ENCODE measurements at regions not wholly inside any gene's neighbourhood (a gene's known extent, or its start where the extent isn't known, plus 50 kb on each side); places are given as distances from the start of the nearest gene placed in this dataset.

DNA sequence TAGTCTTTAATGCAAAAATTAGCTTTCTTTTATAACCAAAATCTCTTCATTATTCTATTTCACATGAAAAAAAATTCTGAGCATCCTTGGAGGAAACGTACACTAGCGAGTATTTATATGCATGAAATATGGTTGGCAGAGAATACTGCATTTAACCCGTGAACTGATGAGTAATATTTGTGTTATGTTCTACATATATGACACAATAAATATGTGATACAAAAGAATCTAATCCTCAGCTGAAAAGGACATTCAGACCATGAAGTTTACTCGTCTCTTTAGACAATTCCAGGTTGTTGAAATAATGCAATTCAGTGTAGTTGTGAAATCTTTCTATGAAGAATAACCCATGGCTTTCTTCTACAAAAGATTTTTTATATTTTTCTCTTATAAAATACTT is 524.8 kb upstream of the MAN1A1 start:
- DNase-seq, result no peak
- Histone ChIP-seq H3K27ac (ENCODE audit: low read depth in 2 of 2, low read length in 1 of 2) (no peak overlapping the region), H3K9me3 (no peaks in the 10 kb centered on the region), H3K27me3 (ENCODE audit: insufficient read depth) (no peaks in the 10 kb centered on the region), H3K4me2 (no peak overlapping the region), H3K4me3 (ENCODE audit: low read depth in 2 of 2, low read length in 1 of 2) (no peak overlapping the region), H3K4me1 (ENCODE audit: control insufficient read depth in 1 of 2, insufficient read depth in 2 of 2, low read depth in 1 of 2, low read length in 1 of 2) (no peaks in the 10 kb centered on the region), H3K9me2 (no peaks in the 10 kb centered on the region), H3K36me3 (replicated peaks in 1 of 2; ENCODE audit: control insufficient read depth in 1 of 2, insufficient read depth in 2 of 2, low read length in 1 of 2) (no peaks in the 10 kb centered on the region), H4K20me1 (ENCODE audit: insufficient read depth) (no peaks in the 10 kb centered on the region), H3K9ac (no peak overlapping the region), H3F3A (replicated peaks; ENCODE audit: insufficient read depth) (no peaks in the 10 kb centered on the region), H3K79me2 (ENCODE audit: insufficient read depth) (no peaks in the 10 kb centered on the region), H2AFZ (ENCODE audit: low read depth) (no peak overlapping the region)
- WGBS (ENCODE audit: low lambda C conversion rate), result 34% methylated on average over 4 of the region's 4 CpGs
- ChIA-PET POLR2A (no interaction called here), CTCF (no interaction called here)
- TF ChIP-seq, protein P1, sequence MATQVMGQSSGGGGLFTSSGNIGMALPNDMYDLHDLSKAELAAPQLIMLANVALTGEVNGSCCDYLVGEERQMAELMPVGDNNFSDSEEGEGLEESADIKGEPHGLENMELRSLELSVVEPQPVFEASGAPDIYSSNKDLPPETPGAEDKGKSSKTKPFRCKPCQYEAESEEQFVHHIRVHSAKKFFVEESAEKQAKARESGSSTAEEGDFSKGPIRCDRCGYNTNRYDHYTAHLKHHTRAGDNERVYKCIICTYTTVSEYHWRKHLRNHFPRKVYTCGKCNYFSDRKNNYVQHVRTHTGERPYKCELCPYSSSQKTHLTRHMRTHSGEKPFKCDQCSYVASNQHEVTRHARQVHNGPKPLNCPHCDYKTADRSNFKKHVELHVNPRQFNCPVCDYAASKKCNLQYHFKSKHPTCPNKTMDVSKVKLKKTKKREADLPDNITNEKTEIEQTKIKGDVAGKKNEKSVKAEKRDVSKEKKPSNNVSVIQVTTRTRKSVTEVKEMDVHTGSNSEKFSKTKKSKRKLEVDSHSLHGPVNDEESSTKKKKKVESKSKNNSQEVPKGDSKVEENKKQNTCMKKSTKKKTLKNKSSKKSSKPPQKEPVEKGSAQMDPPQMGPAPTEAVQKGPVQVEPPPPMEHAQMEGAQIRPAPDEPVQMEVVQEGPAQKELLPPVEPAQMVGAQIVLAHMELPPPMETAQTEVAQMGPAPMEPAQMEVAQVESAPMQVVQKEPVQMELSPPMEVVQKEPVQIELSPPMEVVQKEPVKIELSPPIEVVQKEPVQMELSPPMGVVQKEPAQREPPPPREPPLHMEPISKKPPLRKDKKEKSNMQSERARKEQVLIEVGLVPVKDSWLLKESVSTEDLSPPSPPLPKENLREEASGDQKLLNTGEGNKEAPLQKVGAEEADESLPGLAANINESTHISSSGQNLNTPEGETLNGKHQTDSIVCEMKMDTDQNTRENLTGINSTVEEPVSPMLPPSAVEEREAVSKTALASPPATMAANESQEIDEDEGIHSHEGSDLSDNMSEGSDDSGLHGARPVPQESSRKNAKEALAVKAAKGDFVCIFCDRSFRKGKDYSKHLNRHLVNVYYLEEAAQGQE (IDR thresholded peaks at IDR 0.05; ENCODE audit: low read depth, low read length), result no peak
- no peak for TF ChIP-seq JUND (IDR thresholded peaks at IDR 0.05)
- no peak for TF ChIP-seq RXRA (IDR thresholded peaks at IDR 0.05; ENCODE audit: borderline replicate concordance, low read depth)
- no peak for TF ChIP-seq EZH2phosphoT487 (IDR thresholded peaks at IDR 0.05; ENCODE audit: borderline replicate concordance, low read depth)
- TF ChIP-seq EP300 (IDR thresholded peaks at IDR 0.05; ENCODE audit: borderline replicate concordance in 1 of 2, low read depth in 1 of 2, low read length in 1 of 2), result no peak
- no peak for TF ChIP-seq GATA2 (CRISPR knock-in tag; IDR thresholded peaks at IDR 0.05)
- no peak for TF ChIP-seq SMC3 (IDR thresholded peaks at IDR 0.05; ENCODE audit: low read depth, low read length)
- TF ChIP-seq CHD2 (IDR thresholded peaks at IDR 0.05; ENCODE audit: low read length, partially characterized antibody), result no peak
- no peak for TF ChIP-seq POLR2AphosphoS5 (IDR thresholded peaks at IDR 0.05; ENCODE audit: low read depth, low read length)
- TF ChIP-seq FOXJ3 (CRISPR knock-in tag; IDR thresholded peaks at IDR 0.05), result no peak
- TF ChIP-seq, protein P2, sequence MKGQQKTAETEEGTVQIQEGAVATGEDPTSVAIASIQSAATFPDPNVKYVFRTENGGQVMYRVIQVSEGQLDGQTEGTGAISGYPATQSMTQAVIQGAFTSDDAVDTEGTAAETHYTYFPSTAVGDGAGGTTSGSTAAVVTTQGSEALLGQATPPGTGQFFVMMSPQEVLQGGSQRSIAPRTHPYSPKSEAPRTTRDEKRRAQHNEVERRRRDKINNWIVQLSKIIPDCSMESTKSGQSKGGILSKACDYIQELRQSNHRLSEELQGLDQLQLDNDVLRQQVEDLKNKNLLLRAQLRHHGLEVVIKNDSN (IDR thresholded peaks at IDR 0.05; ENCODE audit: borderline replicate concordance, low read depth), result no peak
- TF ChIP-seq TEAD4 (IDR thresholded peaks at IDR 0.05; ENCODE audit: borderline replicate concordance, insufficient read depth), result no peak
- TF ChIP-seq, protein P3, sequence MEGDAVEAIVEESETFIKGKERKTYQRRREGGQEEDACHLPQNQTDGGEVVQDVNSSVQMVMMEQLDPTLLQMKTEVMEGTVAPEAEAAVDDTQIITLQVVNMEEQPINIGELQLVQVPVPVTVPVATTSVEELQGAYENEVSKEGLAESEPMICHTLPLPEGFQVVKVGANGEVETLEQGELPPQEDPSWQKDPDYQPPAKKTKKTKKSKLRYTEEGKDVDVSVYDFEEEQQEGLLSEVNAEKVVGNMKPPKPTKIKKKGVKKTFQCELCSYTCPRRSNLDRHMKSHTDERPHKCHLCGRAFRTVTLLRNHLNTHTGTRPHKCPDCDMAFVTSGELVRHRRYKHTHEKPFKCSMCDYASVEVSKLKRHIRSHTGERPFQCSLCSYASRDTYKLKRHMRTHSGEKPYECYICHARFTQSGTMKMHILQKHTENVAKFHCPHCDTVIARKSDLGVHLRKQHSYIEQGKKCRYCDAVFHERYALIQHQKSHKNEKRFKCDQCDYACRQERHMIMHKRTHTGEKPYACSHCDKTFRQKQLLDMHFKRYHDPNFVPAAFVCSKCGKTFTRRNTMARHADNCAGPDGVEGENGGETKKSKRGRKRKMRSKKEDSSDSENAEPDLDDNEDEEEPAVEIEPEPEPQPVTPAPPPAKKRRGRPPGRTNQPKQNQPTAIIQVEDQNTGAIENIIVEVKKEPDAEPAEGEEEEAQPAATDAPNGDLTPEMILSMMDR (IDR thresholded peaks at IDR 0.05), result no peak
- TF ChIP-seq RFX5 (IDR thresholded peaks at IDR 0.05; ENCODE audit: low read length), result no peak
- no peak for TF ChIP-seq YY1 (IDR thresholded peaks at IDR 0.05; ENCODE audit: low read depth)
- no peak for TF ChIP-seq MEF2A (IDR thresholded peaks at IDR 0.05; ENCODE audit: borderline replicate concordance, low read depth)
- TF ChIP-seq, protein P4, sequence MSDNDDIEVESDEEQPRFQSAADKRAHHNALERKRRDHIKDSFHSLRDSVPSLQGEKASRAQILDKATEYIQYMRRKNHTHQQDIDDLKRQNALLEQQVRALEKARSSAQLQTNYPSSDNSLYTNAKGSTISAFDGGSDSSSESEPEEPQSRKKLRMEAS (IDR thresholded peaks at IDR 0.05; ENCODE audit: low read depth), result no peak
- TF ChIP-seq, protein P5, sequence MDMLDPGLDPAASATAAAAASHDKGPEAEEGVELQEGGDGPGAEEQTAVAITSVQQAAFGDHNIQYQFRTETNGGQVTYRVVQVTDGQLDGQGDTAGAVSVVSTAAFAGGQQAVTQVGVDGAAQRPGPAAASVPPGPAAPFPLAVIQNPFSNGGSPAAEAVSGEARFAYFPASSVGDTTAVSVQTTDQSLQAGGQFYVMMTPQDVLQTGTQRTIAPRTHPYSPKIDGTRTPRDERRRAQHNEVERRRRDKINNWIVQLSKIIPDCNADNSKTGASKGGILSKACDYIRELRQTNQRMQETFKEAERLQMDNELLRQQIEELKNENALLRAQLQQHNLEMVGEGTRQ (IDR thresholded peaks at IDR 0.05; ENCODE audit: borderline replicate concordance, low read depth, low read length), result no peak
- no peak for TF ChIP-seq RCOR1 (IDR thresholded peaks at IDR 0.05; ENCODE audit: low read length)
